BLaER1 (cell line): ENCODE measurements at regions not wholly inside any gene's neighbourhood (a gene's known extent, or its start where the extent isn't known, plus 50 kb on each side); places are given as distances from the start of the nearest gene placed in this dataset.

Experiments
- H3K27ac ChIP-seq: shearing (Covaris generic); formaldehyde crosslinking; 2 replicates; pipeline ENCODE4 v1.8.1; 2022
- H3K27me3 ChIP-seq: shearing (Covaris generic); formaldehyde crosslinking; 2 replicates; pipeline ENCODE4 v1.8.1; 2022
- H3K36me3 ChIP-seq: shearing (Covaris generic); formaldehyde crosslinking; 2 replicates; pipeline ENCODE4 v1.8.1; 2022
- H3K4me1 ChIP-seq: shearing (Covaris generic); formaldehyde crosslinking; 2 replicates; pipeline ENCODE4 v1.8.1; 2022
- H3K4me2 ChIP-seq: shearing (Covaris generic); formaldehyde crosslinking; 2 replicates; pipeline ENCODE4 v1.8.1; 2022
- H3K4me3 ChIP-seq: shearing (Covaris generic); formaldehyde crosslinking; 2 replicates; pipeline ENCODE4 v1.8.1; 2022
- H3K9ac ChIP-seq: shearing (Covaris generic); formaldehyde crosslinking; 2 replicates; pipeline ENCODE4 v1.8.1; 2022
- H3K9me3 ChIP-seq: shearing (Covaris generic); formaldehyde crosslinking; 2 replicates; pipeline ENCODE4 v1.8.1; 2022
- H4K20me1 ChIP-seq: shearing (Covaris generic); formaldehyde crosslinking; 2 replicates; pipeline ENCODE4 v1.8.1; 2022
- Cebpa-rat ChIP-seq: shearing (Covaris generic); IDR thresholded peaks from 2 replicates; pipeline ENCODE4 v1.8.1; 2022

- peaks cover 6% of the 10 kb centered on the region; the same call in 1 of the 2 replicates for H3K27me3 ChIP-seq
- H3K36me3 ChIP-seq, result no peaks in the 10 kb centered on the region
- H3K9me3 ChIP-seq, result 0 out of 2 replicates have a peak, but pooled peaks cover 4% of the 10 kb centered on the region
- H3K4me1 ChIP-seq, result no peaks in the 10 kb centered on the region
- H3K9ac ChIP-seq, result no peak overlapping the region
- no peak overlapping the region for H3K27ac ChIP-seq
- no peaks in the 10 kb centered on the region for H4K20me1 ChIP-seq
- no peak for TF ChIP-seq Cebpa-rat
- H3K4me2 ChIP-seq, result no peak overlapping the region
- no peak overlapping the region for H3K4me3 ChIP-seq
Observed at GRCh38 chr11:128273736-128274135, 313.6 kb downstream of the ETS1 start.

- no peak overlapping the region for H3K4me2 ChIP-seq
- peaks cover 2% of the 10 kb centered on the region; the same call in 1 of the 2 replicates for H3K27me3 ChIP-seq
- TF ChIP-seq Cebpa-rat, result no peak
- H4K20me1 ChIP-seq, result no peaks in the 10 kb centered on the region
- H3K27ac ChIP-seq, result no peak overlapping the region
- no peaks in the 10 kb centered on the region for H3K4me1 ChIP-seq
- H3K9me3 ChIP-seq, result 0 out of 2 replicates have a peak, but pooled peaks cover 3% of the 10 kb centered on the region
- H3K36me3 ChIP-seq, result no peaks in the 10 kb centered on the region
- no peak overlapping the region for H3K4me3 ChIP-seq
- no peak overlapping the region for H3K9ac ChIP-seq
Observed at GRCh38 chr11:128271401-128271800, 316.0 kb downstream of the ETS1 start.

GRCh38 chr11:128269466-128269865, 317.9 kb downstream of the ETS1 start:
- no peaks in the 10 kb centered on the region for H3K36me3 ChIP-seq
- no peak overlapping the region for H3K27ac ChIP-seq
- H3K4me1 ChIP-seq, result no peaks in the 10 kb centered on the region
- no peak for TF ChIP-seq Cebpa-rat
- no peak overlapping the region for H3K4me3 ChIP-seq
- no peak overlapping the region for H3K9ac ChIP-seq
- H3K4me2 ChIP-seq, result no peak overlapping the region
- H4K20me1 ChIP-seq, result no peaks in the 10 kb centered on the region
- H3K27me3 ChIP-seq, result no peaks in the 10 kb centered on the region
- H3K9me3 ChIP-seq, result no peaks in the 10 kb centered on the region

- no peaks in the 10 kb centered on the region for H3K27me3 ChIP-seq
- no peaks in the 10 kb centered on the region for H3K36me3 ChIP-seq
- H3K27ac ChIP-seq, result no peak overlapping the region
- no peaks in the 10 kb centered on the region for H3K9me3 ChIP-seq
- H3K9ac ChIP-seq, result no peak overlapping the region
- no peaks in the 10 kb centered on the region for H3K4me1 ChIP-seq
- TF ChIP-seq Cebpa-rat, result no peak
- no peak overlapping the region for H3K4me2 ChIP-seq
- H4K20me1 ChIP-seq, result no peaks in the 10 kb centered on the region
- H3K4me3 ChIP-seq, result no peak overlapping the region
Observed at GRCh38 chr11:128266893-128267292, 320.5 kb downstream of the ETS1 start.

GRCh38 chr11:128262463-128263345, 324.7 kb downstream of the ETS1 start:
- no peak overlapping the region for H3K27ac ChIP-seq
- H3K9ac ChIP-seq, result no peak overlapping the region
- no peaks in the 10 kb centered on the region for H3K4me1 ChIP-seq

GRCh38 chr11:128261011-128261421, 326.3 kb downstream of the ETS1 start:
- no peak overlapping the region for H3K4me2 ChIP-seq
- H3K36me3 ChIP-seq, result no peaks in the 10 kb centered on the region
- H3K27me3 ChIP-seq, result no peaks in the 10 kb centered on the region
- no peak overlapping the region for H3K27ac ChIP-seq
- H3K9me3 ChIP-seq, result no peaks in the 10 kb centered on the region
- no peak for TF ChIP-seq Cebpa-rat
- H3K4me1 ChIP-seq, result no peaks in the 10 kb centered on the region
- no peak overlapping the region for H3K9ac ChIP-seq
- no peaks in the 10 kb centered on the region for H4K20me1 ChIP-seq
- no peak overlapping the region for H3K4me3 ChIP-seq

More at GRCh38 chr11:128262463-128263345, 324.7 kb downstream of the ETS1 start:
- no peak for TF ChIP-seq Cebpa-rat
- H3K4me3 ChIP-seq, result no peak overlapping the region
- no peaks in the 10 kb centered on the region for H3K9me3 ChIP-seq
- H3K27me3 ChIP-seq, result no peaks in the 10 kb centered on the region
- no peaks in the 10 kb centered on the region for H4K20me1 ChIP-seq
- H3K4me2 ChIP-seq, result no peak overlapping the region
- no peaks in the 10 kb centered on the region for H3K36me3 ChIP-seq

- no peak overlapping the region for H3K27ac ChIP-seq
- H3K36me3 ChIP-seq, result no peaks in the 10 kb centered on the region
- H4K20me1 ChIP-seq, result no peaks in the 10 kb centered on the region
- H3K9me3 ChIP-seq, result no peaks in the 10 kb centered on the region
- H3K27me3 ChIP-seq, result no peaks in the 10 kb centered on the region
- TF ChIP-seq Cebpa-rat, result no peak
- H3K4me1 ChIP-seq, result no peaks in the 10 kb centered on the region
- no peak overlapping the region for H3K9ac ChIP-seq
- H3K4me2 ChIP-seq, result no peak overlapping the region
- no peak overlapping the region for H3K4me3 ChIP-seq
Observed at GRCh38 chr11:128260398-128260797, 327.0 kb downstream of the ETS1 start.

GRCh38 chr11:128259816-128260215, 327.5 kb downstream of the ETS1 start:
- Histone ChIP-seq H3K4me1 (no peaks in the 10 kb centered on the region), H4K20me1 (no peaks in the 10 kb centered on the region), H3K36me3 (no peaks in the 10 kb centered on the region), H3K27me3 (no peaks in the 10 kb centered on the region), H3K9me3 (no peaks in the 10 kb centered on the region), H3K27ac (no peak overlapping the region), H3K9ac (no peak overlapping the region), H3K4me2 (no peak overlapping the region), H3K4me3 (no peak overlapping the region)
- TF ChIP-seq Cebpa-rat, result no peak

GRCh38 chr11:128254941-128255340, 332.4 kb downstream of the ETS1 start:
- Histone ChIP-seq H3K9ac (no peak overlapping the region), H3K9me3 (no peaks in the 10 kb centered on the region), H3K36me3 (no peaks in the 10 kb centered on the region), H3K4me1 (no peaks in the 10 kb centered on the region), H3K4me3 (no peak overlapping the region), H3K4me2 (no peak overlapping the region), H4K20me1 (no peaks in the 10 kb centered on the region), H3K27me3 (no peaks in the 10 kb centered on the region), H3K27ac (no peak overlapping the region)
- no peak for TF ChIP-seq Cebpa-rat

GRCh38 chr11:128251140-128251539, 336.2 kb downstream of the ETS1 start:
- Histone ChIP-seq H3K9me3 (no peaks in the 10 kb centered on the region), H3K27me3 (no peaks in the 10 kb centered on the region), H3K36me3 (no peaks in the 10 kb centered on the region), H4K20me1 (no peaks in the 10 kb centered on the region), H3K4me1 (no peaks in the 10 kb centered on the region), H3K4me2 (no peak overlapping the region), H3K27ac (no peak overlapping the region), H3K4me3 (no peak overlapping the region), H3K9ac (no peak overlapping the region)
- TF ChIP-seq Cebpa-rat, result no peak
